ENCODE measurements at regions not wholly inside any gene's neighbourhood (a gene's known extent, or its start where the extent isn't known, plus 50 kb on each side); places are given as distances from the start of the nearest gene placed in this dataset.
"Not testable (repeated sequence)": the region's sequence is repeated elsewhere in the genome, so short reads cannot be mapped to it uniquely, and the experiment has no call there.

- DNase-seq (ENCODE audit: low read depth, low spot score) (no peak), ATAC-seq (no peak)
- no peaks in the 10 kb centered on the region for H3K9me3 ChIP-seq (ENCODE audit: control insufficient read depth, insufficient read depth, low read depth, low read length)
- intact Hi-C loops (cut with micrococcal nuclease; ENCODE audit: unreplicated experiment) (no loop called here), in situ Hi-C loops (cut with HindIII; ENCODE audit: low pct_unique_long_range_greater_than_20kb, low sequenced_read_pairs) (no loop called here)
- TF ChIP-seq REST (IDR thresholded peaks at IDR 0.05; ENCODE audit: insufficient read depth in 1 of 2, low read depth in 2 of 2, low read length in 1 of 2) (no peak), SIN3A (IDR thresholded peaks at IDR 0.05; ENCODE audit: borderline replicate concordance, insufficient read depth, low read depth, low read length) (no peak), TCF7L2 (IDR thresholded peaks at IDR 0.05; ENCODE audit: low read depth, low read length) (no peak), POLR2AphosphoS5 (IDR thresholded peaks at IDR 0.05; ENCODE audit: low read depth, low read length) (no peak), CTCF (IDR thresholded peaks at IDR 0.05) (no peak)
- no peak overlapping the region for H3K27ac ChIP-seq (ENCODE audit: low read length)
- BruUV-seq (replicated peaks), result no TSS peak
- no peaks in the 10 kb centered on the region for H3K36me3 ChIP-seq (ENCODE audit: control insufficient read depth, insufficient read depth, low read length)
- CTCF ChIA-PET, result no interaction called here
- H3K4me3 ChIP-seq (ENCODE audit: low read depth in 2 of 2, low read length in 2 of 2), result no peak overlapping the region
- POLR2A ChIA-PET, result no interaction called here
- no peaks in the 10 kb centered on the region for H3K27me3 ChIP-seq (ENCODE audit: control insufficient read depth, insufficient read depth, low read length)
- H3K4me1 ChIP-seq (ENCODE audit: control insufficient read depth, insufficient read depth, low read length), result peaks cover 12% of the 10 kb centered on the region
These were observed 60.5 kb upstream of the HAND1 start for GRCh38 chr5:154538492-154538891.

GRCh38 chr5:154536439-154536838 lies 58.4 kb upstream of the HAND1 start:
- H3K9me3 ChIP-seq (ENCODE audit: control insufficient read depth, insufficient read depth, low read depth, low read length); POLR2A ChIA-PET; H3K27me3 ChIP-seq (ENCODE audit: control insufficient read depth, insufficient read depth, low read length); CTCF ChIA-PET; DNase-seq (ENCODE audit: low read depth, low spot score); ATAC-seq; H3K27ac ChIP-seq (ENCODE audit: low read length); H3K4me1 ChIP-seq (ENCODE audit: control insufficient read depth, insufficient read depth, low read length); BruUV-seq (replicated peaks); in situ Hi-C loops (cut with HindIII; ENCODE audit: low pct_unique_long_range_greater_than_20kb, low sequenced_read_pairs); H3K36me3 ChIP-seq (ENCODE audit: control insufficient read depth, insufficient read depth, low read length); H3K4me3 ChIP-seq (ENCODE audit: low read depth in 2 of 2, low read length in 2 of 2); intact Hi-C loops (cut with micrococcal nuclease; ENCODE audit: unreplicated experiment): not testable (repeated sequence)

GRCh38 chr5:154535535-154535934 lies 57.5 kb upstream of the HAND1 start:
- CTCF ChIA-PET, result no interaction called here
- ATAC-seq, result no peak

More at GRCh38 chr5:154535535-154535934, 57.5 kb upstream of the HAND1 start:
- POLR2A ChIA-PET, result no interaction called here
- no peak overlapping the region for H3K27ac ChIP-seq (ENCODE audit: low read length)
- H3K4me1 ChIP-seq (ENCODE audit: control insufficient read depth, insufficient read depth, low read length), result no peaks in the 10 kb centered on the region
- intact Hi-C loops (cut with micrococcal nuclease; ENCODE audit: unreplicated experiment), result no loop called here
- H3K4me3 ChIP-seq (ENCODE audit: low read depth in 2 of 2, low read length in 2 of 2), result no peak overlapping the region
- DNase-seq (ENCODE audit: low read depth, low spot score), result no peak
- no TSS peak for BruUV-seq (replicated peaks)
- TF ChIP-seq REST (IDR thresholded peaks at IDR 0.05; ENCODE audit: insufficient read depth in 1 of 2, low read depth in 2 of 2, low read length in 1 of 2) (no peak), TCF7L2 (IDR thresholded peaks at IDR 0.05; ENCODE audit: low read depth, low read length) (no peak), SIN3A (IDR thresholded peaks at IDR 0.05; ENCODE audit: borderline replicate concordance, insufficient read depth, low read depth, low read length) (no peak), CTCF (IDR thresholded peaks at IDR 0.05) (no peak), POLR2AphosphoS5 (IDR thresholded peaks at IDR 0.05; ENCODE audit: low read depth, low read length) (no peak)
- H3K36me3 ChIP-seq (ENCODE audit: control insufficient read depth, insufficient read depth, low read length), result no peaks in the 10 kb centered on the region
- H3K9me3 ChIP-seq (ENCODE audit: control insufficient read depth, insufficient read depth, low read depth, low read length), result no peaks in the 10 kb centered on the region
- H3K27me3 ChIP-seq (ENCODE audit: control insufficient read depth, insufficient read depth, low read length), result no peaks in the 10 kb centered on the region
- in situ Hi-C loops (cut with HindIII; ENCODE audit: low pct_unique_long_range_greater_than_20kb, low sequenced_read_pairs), result no loop called here
